GM18870 (cell line): ENCODE measurements at regions not wholly inside any gene's neighbourhood (a gene's known extent, or its start where the extent isn't known, plus 50 kb on each side); places are given as distances from the start of the nearest gene placed in this dataset.
"Not testable (repeated sequence)": the region's sequence is repeated elsewhere in the genome, so short reads cannot be mapped to it uniquely, and the experiment has no call there.

Experiments used
- ATAC-seq: cut with Tn5 transposase; IDR thresholded peaks from one replicate; pipeline ENCODE4 v1.9.1; 2021; ENCODE audit warnings: moderate library complexity; ENCODE audit not compliant: unreplicated experiment

GRCh38 chr15:87489456-87489855, 767.1 kb downstream of the NTRK3 start:
- ATAC-seq = no peak

GRCh38 chr15:87487484-87487883, 769.1 kb downstream of the NTRK3 start:
- no peak for ATAC-seq

GRCh38 chr15:87483468-87483867, 773.1 kb downstream of the NTRK3 start:
- no peak for ATAC-seq

GRCh38 chr15:87481126-87481525, 775.4 kb downstream of the NTRK3 start:
- ATAC-seq = no peak

- no peak for ATAC-seq
These were observed 777.9 kb downstream of the NTRK3 start for GRCh38 chr15:87478687-87479072.

- no peak for ATAC-seq
These were observed 778.5 kb downstream of the NTRK3 start for GRCh38 chr15:87477737-87478686.

GRCh38 chr15:87477026-87477425, 779.5 kb downstream of the NTRK3 start:
- ATAC-seq = no peak

- ATAC-seq = no peak
These were observed 785.6 kb downstream of the NTRK3 start for GRCh38 chr15:87470923-87471322.

- ATAC-seq = not testable (repeated sequence)
These were observed 792.6 kb downstream of the NTRK3 start for GRCh38 chr15:87463956-87464355.

- no peak for ATAC-seq
These were observed 794.9 kb downstream of the NTRK3 start for GRCh38 chr15:87461631-87462030.

GRCh38 chr15:87454860-87455259, 801.7 kb downstream of the NTRK3 start:
- no peak for ATAC-seq

GRCh38 chr15:87450314-87450713, 806.2 kb downstream of the NTRK3 start:
- no peak for ATAC-seq

- ATAC-seq = no peak
These were observed 817.4 kb downstream of the NTRK3 start for GRCh38 chr15:87439090-87439489.

- ATAC-seq = no peak
These were observed 822.7 kb downstream of the NTRK3 start for GRCh38 chr15:87433871-87434270.

- ATAC-seq = no peak
These were observed 826.8 kb downstream of the NTRK3 start for GRCh38 chr15:87429754-87430153.

GRCh38 chr15:87420017-87420416, 836.5 kb downstream of the NTRK3 start:
- no peak for ATAC-seq

- ATAC-seq = no peak
These were observed 837.2 kb downstream of the NTRK3 start for GRCh38 chr15:87419344-87419743.

- no peak for ATAC-seq
These were observed 839.8 kb downstream of the NTRK3 start for GRCh38 chr15:87416591-87417257.

- no peak for ATAC-seq
These were observed 847.6 kb downstream of the NTRK3 start for GRCh38 chr15:87408902-87409301.

GRCh38 chr15:87403973-87404372, 852.6 kb downstream of the NTRK3 start:
- ATAC-seq = no peak

- ATAC-seq = no peak
These were observed 854.6 kb downstream of the NTRK3 start for GRCh38 chr15:87401973-87402372.

- ATAC-seq = no peak
These were observed 861.9 kb downstream of the NTRK3 start for GRCh38 chr15:87394676-87395075.
